ENCODE measurements at regions not wholly inside any gene's neighbourhood (a gene's known extent, or its start where the extent isn't known, plus 50 kb on each side); places are given as distances from the start of the nearest gene placed in this dataset.

GRCh38 chr4:115515366-115515765, 401.9 kb upstream of the NDST4 start:
- TF ChIP-seq POLR2A (IDR thresholded peaks at IDR 0.05; ENCODE audit: insufficient read depth in 1 of 2, low read depth in 2 of 2, low read length in 2 of 2) (no peak), TARDBP (CRISPR knock-in tag; IDR thresholded peaks at IDR 0.05) (no peak), ZBTB43 (CRISPR knock-in tag; conservative IDR thresholded peaks at IDR 0.05) (no peak), ZNF10 (CRISPR knock-in tag; IDR thresholded peaks at IDR 0.05; ENCODE audit: borderline replicate concordance, low read depth) (no peak), NR3C1 (CRISPR knock-in tag; IDR thresholded peaks at IDR 0.05) (no peak), MAZ (IDR thresholded peaks at IDR 0.05; ENCODE audit: borderline replicate concordance, low read depth, low read length) (no peak), MAZ (CRISPR knock-in tag; IDR thresholded peaks at IDR 0.05; ENCODE audit: low read depth) (no peak), ZNF775 (CRISPR knock-in tag; IDR thresholded peaks at IDR 0.05; ENCODE audit: borderline replicate concordance) (no peak)

Data from HepG2 (cell line).